ENCODE measurements at regions not wholly inside any gene's neighbourhood (a gene's known extent, or its start where the extent isn't known, plus 50 kb on each side); places are given as distances from the start of the nearest gene placed in this dataset.

GRCh38 chr12:30144777-30145683 lies 361.3 kb upstream of the TMTC1 start:
- DNase-seq = no peak

GRCh38 chr12:30142301-30142700 lies 358.6 kb upstream of the TMTC1 start:
- no peak for DNase-seq

- peak; percentile 27 for DNase-seq
Measured at GRCh38 chr12:30138483-30138882, 354.7 kb upstream of the TMTC1 start.

- DNase-seq = no peak
Measured at GRCh38 chr12:30136696-30137095, 353.0 kb upstream of the TMTC1 start.

GRCh38 chr12:30135776-30136175 lies 352.0 kb upstream of the TMTC1 start:
- DNase-seq = no peak

GRCh38 chr12:30134229-30134628 lies 350.5 kb upstream of the TMTC1 start:
- no peak for DNase-seq

- DNase-seq = no peak
Measured at GRCh38 chr12:30126944-30127343, 343.2 kb upstream of the TMTC1 start.

- no peak for DNase-seq
Measured at GRCh38 chr12:30120522-30120921, 336.8 kb upstream of the TMTC1 start.

- no peak for DNase-seq
Measured at GRCh38 chr12:30117483-30117882, 333.7 kb upstream of the TMTC1 start.

GRCh38 chr12:30111719-30112118 lies 328.0 kb upstream of the TMTC1 start:
- DNase-seq = no peak

- DNase-seq = peak; percentile 56
Measured at GRCh38 chr12:30110958-30111586, 327.3 kb upstream of the TMTC1 start.

- DNase-seq = no peak
Measured at GRCh38 chr12:30110498-30110897, 326.8 kb upstream of the TMTC1 start.

- DNase-seq = no peak
Measured at GRCh38 chr12:30108666-30109065, 324.9 kb upstream of the TMTC1 start.

- DNase-seq = no peak
Measured at GRCh38 chr12:30106204-30106965, 322.6 kb upstream of the TMTC1 start.

- no peak for DNase-seq
Measured at GRCh38 chr12:30105505-30105904, 321.8 kb upstream of the TMTC1 start.

GRCh38 chr12:30104971-30105370 lies 321.2 kb upstream of the TMTC1 start:
- no peak for DNase-seq

GRCh38 chr12:30100741-30101140 lies 317.0 kb upstream of the TMTC1 start:
- DNase-seq = no peak

GRCh38 chr12:30098677-30099076 lies 314.9 kb upstream of the TMTC1 start:
- DNase-seq = no peak

GRCh38 chr12:30095511-30095910 lies 311.8 kb upstream of the TMTC1 start:
- DNase-seq = no peak

GRCh38 chr12:30092983-30093617 lies 309.4 kb upstream of the TMTC1 start:
- DNase-seq = no peak

GRCh38 chr12:30090258-30090657 lies 306.5 kb upstream of the TMTC1 start:
- no peak for DNase-seq

- no peak for DNase-seq
Measured at GRCh38 chr12:30088259-30088995, 304.7 kb upstream of the TMTC1 start.

Measured in NCI-H226 (cell line).